ENCODE measurements at regions not wholly inside any gene's neighbourhood (a gene's known extent, or its start where the extent isn't known, plus 50 kb on each side); places are given as distances from the start of the nearest gene placed in this dataset.

- Histone ChIP-seq H3K36me3 (ENCODE audit: control insufficient read depth in 1 of 2, insufficient read depth in 2 of 2, low read length in 2 of 2) (no peaks in the 10 kb centered on the region), H3K9me3 (ENCODE audit: control insufficient read depth in 1 of 2, low read length in 2 of 2) (no peaks in the 10 kb centered on the region), H3K4me3 (ENCODE audit: low read depth in 1 of 2, low read length in 2 of 2) (no peak overlapping the region), H3K27ac (ENCODE audit: low read length) (no peak overlapping the region), H3K4me1 (ENCODE audit: control insufficient read depth in 1 of 2, insufficient read depth in 2 of 2, low read length in 2 of 2) (no peaks in the 10 kb centered on the region), H3K27me3 (ENCODE audit: low read depth, low read length) (no peaks in the 10 kb centered on the region)
Observed at GRCh38 chr5:89128906-89129625, 246.1 kb upstream of the MEF2C start.

DNA sequence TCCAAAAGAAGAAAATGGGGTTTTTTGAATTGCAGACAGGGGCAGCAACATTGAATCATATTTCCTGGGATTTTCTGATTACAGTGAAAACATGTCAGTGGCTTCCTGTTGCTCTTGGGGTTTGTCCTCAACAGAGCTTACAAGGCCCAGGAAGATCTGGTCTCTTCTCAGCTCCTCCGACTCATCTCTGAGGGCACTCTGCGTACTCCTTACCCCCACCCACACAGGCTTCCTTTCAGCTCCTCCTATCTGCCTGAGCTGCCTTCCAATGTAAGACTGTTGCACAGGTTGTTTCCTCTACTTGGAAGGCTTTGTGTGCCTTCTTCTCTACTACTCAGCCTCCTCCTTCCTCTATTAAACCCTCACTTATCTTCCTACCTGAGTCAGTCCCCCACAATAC, 245.1 kb upstream of the MEF2C start:
- no peak overlapping the region for H3K4me3 ChIP-seq (ENCODE audit: low read depth in 1 of 2, low read length in 2 of 2)
- H3K27me3 ChIP-seq (ENCODE audit: low read depth, low read length) = no peaks in the 10 kb centered on the region
- H3K27ac ChIP-seq (ENCODE audit: low read length) = no peak overlapping the region
- no peaks in the 10 kb centered on the region for H3K4me1 ChIP-seq (ENCODE audit: control insufficient read depth in 1 of 2, insufficient read depth in 2 of 2, low read length in 2 of 2)
- H3K9me3 ChIP-seq (ENCODE audit: control insufficient read depth in 1 of 2, low read length in 2 of 2) = no peaks in the 10 kb centered on the region
- H3K36me3 ChIP-seq (ENCODE audit: control insufficient read depth in 1 of 2, insufficient read depth in 2 of 2, low read length in 2 of 2) = no peaks in the 10 kb centered on the region

DNA sequence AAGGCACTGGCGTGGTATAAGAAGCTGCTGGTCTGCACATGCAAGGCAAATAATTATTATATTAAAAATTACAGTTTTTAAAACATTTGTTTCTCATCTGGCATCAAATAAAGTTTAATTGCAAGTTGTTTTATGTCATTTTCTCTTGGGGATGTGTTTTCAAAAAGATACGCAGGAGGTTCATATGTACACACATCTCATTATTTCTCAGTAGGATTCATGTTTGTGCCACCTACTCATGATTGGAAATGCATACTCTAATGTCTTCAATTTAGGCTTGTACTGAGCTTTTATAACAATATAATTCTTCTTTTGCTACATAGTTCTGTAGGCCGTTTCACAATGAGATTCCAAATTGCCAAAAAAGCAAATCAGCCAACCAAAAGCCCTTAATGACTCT, 244.2 kb upstream of the MEF2C start:
- no peak overlapping the region for H3K4me3 ChIP-seq (ENCODE audit: low read depth in 1 of 2, low read length in 2 of 2)
- no peaks in the 10 kb centered on the region for H3K36me3 ChIP-seq (ENCODE audit: control insufficient read depth in 1 of 2, insufficient read depth in 2 of 2, low read length in 2 of 2)
- H3K27ac ChIP-seq (ENCODE audit: low read length) = no peak overlapping the region

GRCh38 chr5:89125372-89125771, 242.4 kb upstream of the MEF2C start:
- Histone ChIP-seq H3K36me3 (ENCODE audit: control insufficient read depth in 1 of 2, insufficient read depth in 2 of 2, low read length in 2 of 2) (no peaks in the 10 kb centered on the region), H3K27me3 (ENCODE audit: low read depth, low read length) (no peaks in the 10 kb centered on the region), H3K4me1 (ENCODE audit: control insufficient read depth in 1 of 2, insufficient read depth in 2 of 2, low read length in 2 of 2) (no peaks in the 10 kb centered on the region), H3K27ac (ENCODE audit: low read length) (no peak overlapping the region), H3K9me3 (ENCODE audit: control insufficient read depth in 1 of 2, low read length in 2 of 2) (no peaks in the 10 kb centered on the region), H3K4me3 (ENCODE audit: low read depth in 1 of 2, low read length in 2 of 2) (no peak overlapping the region)

More for the DNA sequence above, 244.2 kb upstream of the MEF2C start:
- no peaks in the 10 kb centered on the region for H3K9me3 ChIP-seq (ENCODE audit: control insufficient read depth in 1 of 2, low read length in 2 of 2)
- no peaks in the 10 kb centered on the region for H3K27me3 ChIP-seq (ENCODE audit: low read depth, low read length)
- no peaks in the 10 kb centered on the region for H3K4me1 ChIP-seq (ENCODE audit: control insufficient read depth in 1 of 2, insufficient read depth in 2 of 2, low read length in 2 of 2)

DNA sequence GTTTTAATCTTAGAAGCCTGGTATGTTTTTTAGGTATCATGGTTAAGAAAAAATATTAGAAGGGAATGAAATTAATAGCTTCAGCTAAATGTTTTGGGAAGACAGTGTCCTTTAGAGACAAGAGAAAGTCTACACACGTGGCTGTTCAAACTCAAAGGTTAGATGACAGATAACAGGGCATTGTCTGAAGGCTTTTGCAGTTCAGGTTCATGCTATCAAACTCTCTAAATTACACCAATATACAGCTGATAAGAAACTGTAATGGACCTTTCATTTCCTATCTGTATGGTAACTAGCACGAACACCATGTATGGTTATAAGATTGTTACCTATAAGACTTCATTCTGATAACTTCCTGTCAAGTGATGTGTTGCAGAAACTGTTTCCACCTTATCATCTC, 240.6 kb upstream of the MEF2C start:
- Histone ChIP-seq H3K36me3 (ENCODE audit: control insufficient read depth in 1 of 2, insufficient read depth in 2 of 2, low read length in 2 of 2) (no peaks in the 10 kb centered on the region), H3K27me3 (ENCODE audit: low read depth, low read length) (no peaks in the 10 kb centered on the region), H3K27ac (ENCODE audit: low read length) (no peak overlapping the region), H3K4me1 (ENCODE audit: control insufficient read depth in 1 of 2, insufficient read depth in 2 of 2, low read length in 2 of 2) (no peaks in the 10 kb centered on the region), H3K9me3 (ENCODE audit: control insufficient read depth in 1 of 2, low read length in 2 of 2) (no peaks in the 10 kb centered on the region), H3K4me3 (ENCODE audit: low read depth in 1 of 2, low read length in 2 of 2) (no peak overlapping the region)

- Histone ChIP-seq H3K27ac (ENCODE audit: low read length) (no peak overlapping the region), H3K4me1 (ENCODE audit: control insufficient read depth in 1 of 2, insufficient read depth in 2 of 2, low read length in 2 of 2) (no peaks in the 10 kb centered on the region), H3K4me3 (ENCODE audit: low read depth in 1 of 2, low read length in 2 of 2) (no peak overlapping the region), H3K9me3 (ENCODE audit: control insufficient read depth in 1 of 2, low read length in 2 of 2) (no peaks in the 10 kb centered on the region), H3K27me3 (ENCODE audit: low read depth, low read length) (no peaks in the 10 kb centered on the region), H3K36me3 (ENCODE audit: control insufficient read depth in 1 of 2, insufficient read depth in 2 of 2, low read length in 2 of 2) (no peaks in the 10 kb centered on the region)
Observed at GRCh38 chr5:89120719-89121118, 237.7 kb upstream of the MEF2C start.

DNA sequence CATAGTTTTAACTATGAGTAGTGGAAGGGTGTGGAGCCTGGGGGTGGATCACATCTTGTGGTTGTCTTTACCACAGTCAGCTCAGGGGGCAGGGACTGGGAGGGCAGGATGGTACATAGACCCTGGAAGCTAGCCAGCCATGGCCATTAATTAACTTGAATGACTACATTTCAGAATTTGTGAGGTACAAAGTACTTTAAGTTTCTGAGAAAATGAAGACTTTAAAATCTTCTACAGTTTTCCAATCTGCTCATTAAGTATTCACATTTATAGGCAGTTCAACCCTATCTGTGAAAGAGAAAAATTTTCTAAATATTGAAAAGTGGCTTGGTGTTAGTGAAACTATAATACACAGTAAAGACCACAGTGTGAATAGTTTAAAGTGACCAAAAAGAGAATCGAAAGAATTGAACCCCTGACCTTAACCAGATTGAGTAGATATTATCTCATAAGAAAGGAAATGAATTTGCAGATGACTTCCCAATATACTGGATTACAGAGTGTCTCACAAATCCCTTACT, 234.2 kb upstream of the MEF2C start:
- H3K4me3 ChIP-seq (ENCODE audit: low read depth in 1 of 2, low read length in 2 of 2) = no peak overlapping the region
- no peaks in the 10 kb centered on the region for H3K4me1 ChIP-seq (ENCODE audit: control insufficient read depth in 1 of 2, insufficient read depth in 2 of 2, low read length in 2 of 2)
- H3K27ac ChIP-seq (ENCODE audit: low read length) = no peak overlapping the region

DNA sequence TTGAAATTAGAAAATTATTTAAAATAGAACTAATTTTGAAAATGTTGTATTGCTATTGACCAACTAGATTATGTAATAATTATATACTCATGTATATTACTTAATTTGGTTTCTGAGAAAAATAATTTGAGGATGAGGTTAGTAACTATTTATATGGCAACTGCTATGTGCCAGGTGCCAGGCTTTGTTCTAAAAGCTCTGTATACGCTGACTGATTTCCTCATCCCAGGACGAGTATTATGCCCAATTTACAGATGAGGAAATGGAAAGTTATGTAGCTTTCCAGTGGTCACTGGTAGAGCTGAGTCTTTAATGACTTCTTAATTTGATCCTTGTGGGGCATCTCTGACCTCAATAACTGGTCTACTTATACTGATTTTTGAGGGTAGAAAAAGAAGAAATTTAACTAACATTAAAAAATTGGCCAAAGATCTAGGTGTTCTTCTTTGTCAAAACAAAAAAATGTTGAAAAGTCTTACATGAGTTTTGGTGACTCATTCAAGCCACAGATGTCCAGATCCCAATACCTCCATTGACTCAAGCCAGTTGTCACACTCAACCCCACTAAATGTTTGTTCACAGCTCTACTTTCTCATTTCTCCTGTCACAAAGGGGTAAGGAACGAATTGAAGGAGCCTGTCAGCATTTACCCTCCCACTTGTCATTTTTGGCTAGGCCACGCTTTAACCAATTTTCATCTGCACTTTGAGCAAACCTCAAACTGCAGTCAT, 228.1 kb upstream of the MEF2C start:
- H3K9me3 ChIP-seq (ENCODE audit: control insufficient read depth in 1 of 2, low read length in 2 of 2) = no peaks in the 10 kb centered on the region
- H3K27me3 ChIP-seq (ENCODE audit: low read depth, low read length) = no peaks in the 10 kb centered on the region
- H3K4me1 ChIP-seq (ENCODE audit: control insufficient read depth in 1 of 2, insufficient read depth in 2 of 2, low read length in 2 of 2) = no peaks in the 10 kb centered on the region
- no peak overlapping the region for H3K27ac ChIP-seq (ENCODE audit: low read length)
- H3K36me3 ChIP-seq (ENCODE audit: control insufficient read depth in 1 of 2, insufficient read depth in 2 of 2, low read length in 2 of 2) = no peaks in the 10 kb centered on the region
- H3K4me3 ChIP-seq (ENCODE audit: low read depth in 1 of 2, low read length in 2 of 2) = no peak overlapping the region

More for the DNA sequence above, 234.2 kb upstream of the MEF2C start:
- Histone ChIP-seq H3K36me3 (ENCODE audit: control insufficient read depth in 1 of 2, insufficient read depth in 2 of 2, low read length in 2 of 2) (no peaks in the 10 kb centered on the region), H3K9me3 (ENCODE audit: control insufficient read depth in 1 of 2, low read length in 2 of 2) (no peaks in the 10 kb centered on the region), H3K27me3 (ENCODE audit: low read depth, low read length) (no peaks in the 10 kb centered on the region)

DNA sequence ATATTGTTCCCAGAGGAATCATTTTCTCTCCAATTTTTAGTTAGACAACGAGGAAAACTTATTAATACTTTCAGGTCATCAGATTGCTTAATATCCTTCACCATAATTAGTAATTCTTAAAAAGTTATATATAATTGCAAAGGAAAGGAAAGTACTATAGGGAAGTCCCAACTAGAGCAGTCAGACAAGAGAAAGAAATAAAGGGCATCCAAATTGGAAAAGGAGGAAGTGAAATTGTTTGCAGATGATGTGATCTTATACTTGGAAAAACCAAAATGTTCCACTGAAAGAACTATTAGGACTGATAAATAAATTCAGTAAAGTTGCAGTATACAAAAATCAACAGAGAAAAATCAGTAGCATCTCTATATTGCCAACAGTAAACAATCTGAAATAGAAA, 223.5 kb upstream of the MEF2C start:
- Histone ChIP-seq H3K36me3 (ENCODE audit: control insufficient read depth in 1 of 2, insufficient read depth in 2 of 2, low read length in 2 of 2) (no peaks in the 10 kb centered on the region), H3K4me1 (ENCODE audit: control insufficient read depth in 1 of 2, insufficient read depth in 2 of 2, low read length in 2 of 2) (no peaks in the 10 kb centered on the region), H3K4me3 (ENCODE audit: low read depth in 1 of 2, low read length in 2 of 2) (no peak overlapping the region), H3K27me3 (ENCODE audit: low read depth, low read length) (no peaks in the 10 kb centered on the region), H3K9me3 (ENCODE audit: control insufficient read depth in 1 of 2, low read length in 2 of 2) (no peaks in the 10 kb centered on the region), H3K27ac (ENCODE audit: low read length) (no peak overlapping the region)

DNA sequence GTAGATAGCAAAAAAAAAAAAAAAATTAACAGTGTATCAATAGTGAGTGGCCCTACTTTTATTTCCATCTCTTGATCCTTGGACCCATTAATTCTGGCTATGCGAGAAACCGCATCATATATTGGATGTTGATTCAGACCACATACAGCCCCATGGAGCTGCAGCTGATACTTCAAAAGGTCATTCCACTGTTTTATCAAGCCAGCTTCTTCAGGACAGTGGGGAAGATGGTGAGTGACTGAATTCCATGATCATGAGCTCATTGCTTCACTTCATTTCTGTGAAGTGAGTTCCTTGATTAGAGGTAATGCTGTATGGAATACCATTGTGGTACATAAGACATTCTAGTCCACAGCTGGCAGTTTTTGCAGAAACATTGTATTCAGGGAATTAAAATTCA, 222.9 kb upstream of the MEF2C start:
- Histone ChIP-seq H3K4me3 (ENCODE audit: low read depth in 1 of 2, low read length in 2 of 2) (no peak overlapping the region), H3K27ac (ENCODE audit: low read length) (no peak overlapping the region), H3K9me3 (ENCODE audit: control insufficient read depth in 1 of 2, low read length in 2 of 2) (no peaks in the 10 kb centered on the region), H3K4me1 (ENCODE audit: control insufficient read depth in 1 of 2, insufficient read depth in 2 of 2, low read length in 2 of 2) (no peaks in the 10 kb centered on the region), H3K36me3 (ENCODE audit: control insufficient read depth in 1 of 2, insufficient read depth in 2 of 2, low read length in 2 of 2) (no peaks in the 10 kb centered on the region), H3K27me3 (ENCODE audit: low read depth, low read length) (no peaks in the 10 kb centered on the region)

GRCh38 chr5:89105171-89105695, 222.2 kb upstream of the MEF2C start:
- Histone ChIP-seq H3K9me3 (ENCODE audit: control insufficient read depth in 1 of 2, low read length in 2 of 2) (no peaks in the 10 kb centered on the region), H3K4me3 (ENCODE audit: low read depth in 1 of 2, low read length in 2 of 2) (no peak overlapping the region), H3K27me3 (ENCODE audit: low read depth, low read length) (no peaks in the 10 kb centered on the region), H3K27ac (ENCODE audit: low read length) (no peak overlapping the region), H3K4me1 (ENCODE audit: control insufficient read depth in 1 of 2, insufficient read depth in 2 of 2, low read length in 2 of 2) (no peaks in the 10 kb centered on the region), H3K36me3 (ENCODE audit: control insufficient read depth in 1 of 2, insufficient read depth in 2 of 2, low read length in 2 of 2) (no peaks in the 10 kb centered on the region)

Data from muscle layer of duodenum (tissue), 2 donors.